Activated CD4-positive, alpha-beta memory T cell treated with anti-CD3 and anti-CD28 coated beads for 36 hours (primary cell): ENCODE measurements at regions not wholly inside any gene's neighbourhood (a gene's known extent, or its start where the extent isn't known, plus 50 kb on each side); places are given as distances from the start of the nearest gene placed in this dataset.

ENCODE experiments used
- CTCF ChIA-PET: fragments of 350-600 bp; sonication (Branson Sonifier 250); formaldehyde crosslinking; loops from one replicate; lab custom pipeline; 2021; ENCODE audit warnings: antibody characterized with exemption, inconsistent platforms; lab: Charles Lee
- POLR2A ChIA-PET: fragments of 350-600 bp; sonication (Branson Sonifier 250); formaldehyde crosslinking; loops from one replicate; lab custom pipeline; 2021; ENCODE audit warnings: antibody characterized with exemption; lab: Charles Lee
- DNase-seq: peaks from one replicate; pipeline ENCODE4 v3.0.0-alpha.2; 2020
- H3K27ac Mint-ChIP-seq: one replicate; pipeline ENCODE4 v1.8.0; 2021; ENCODE audit warnings: mixed read lengths
- H3K27me3 Mint-ChIP-seq: one replicate; pipeline ENCODE4 v1.8.0; 2021; ENCODE audit warnings: mixed read lengths
- H3K36me3 Mint-ChIP-seq: one replicate; pipeline ENCODE4 v1.8.0; 2021; ENCODE audit warnings: mixed read lengths
- H3K4me1 Mint-ChIP-seq: one replicate; pipeline ENCODE4 v1.8.0; 2021; ENCODE audit warnings: low read depth, mixed read lengths
- H3K4me3 Mint-ChIP-seq: one replicate; pipeline ENCODE4 v1.8.0; 2021; ENCODE audit warnings: mild to moderate bottlenecking, mixed read lengths
- H3K9me3 Mint-ChIP-seq: one replicate; pipeline ENCODE4 v1.8.0; 2021; ENCODE audit warnings: mixed read lengths
- intact Hi-C: fragments of 100-400 bp; cut with micrococcal nuclease; formaldehyde crosslinking; loops from one replicate; pipeline ENCODE4 v1.15.1; 2023

- intact Hi-C loops = no loop called here
- Mint-ChIP-seq H3K27me3 (peaks cover 3% of the 10 kb centered on the region), H3K36me3 (no peaks in the 10 kb centered on the region)
Measured at GRCh38 chr1:214895011-214895600, 187.4 kb upstream of the KCNK2 start.

GRCh38 chr1:214896921-214897320, 185.6 kb upstream of the KCNK2 start:
- CTCF ChIA-PET = interaction anchor here (0.8 kb wide), 1 partner anchor 11 kb away, joined by 4 read pairs; no protein-coding TSS in a partner anchor
- Mint-ChIP-seq H3K36me3 (no peaks in the 10 kb centered on the region), H3K4me3 (no peak overlapping the region), H3K4me1 (no peaks in the 10 kb centered on the region), H3K27me3 (peaks cover 3% of the 10 kb centered on the region), H3K27ac (no peak overlapping the region), H3K9me3 (no peaks in the 10 kb centered on the region)
- intact Hi-C loops = no loop called here
- no peak for DNase-seq
- POLR2A ChIA-PET = no interaction called here

More at GRCh38 chr1:214895011-214895600, 187.4 kb upstream of the KCNK2 start:
- ChIA-PET POLR2A (no interaction called here), CTCF (no interaction called here)
- no peak overlapping the region for H3K4me3 Mint-ChIP-seq
- DNase-seq = no peak
- H3K9me3 Mint-ChIP-seq = no peaks in the 10 kb centered on the region
- H3K27ac Mint-ChIP-seq = no peak overlapping the region
- H3K4me1 Mint-ChIP-seq = no peaks in the 10 kb centered on the region

GRCh38 chr1:214897581-214897980, 185.0 kb upstream of the KCNK2 start:
- Mint-ChIP-seq H3K4me1 (no peaks in the 10 kb centered on the region), H3K9me3 (no peaks in the 10 kb centered on the region), H3K4me3 (no peak overlapping the region), H3K27ac (no peak overlapping the region), H3K36me3 (no peaks in the 10 kb centered on the region), H3K27me3 (peaks cover 3% of the 10 kb centered on the region)
- intact Hi-C loops = no loop called here
- ChIA-PET CTCF (no interaction called here), POLR2A (no interaction called here)
- no peak for DNase-seq

GRCh38 chr1:214898161-214898560, 184.4 kb upstream of the KCNK2 start:
- intact Hi-C loops = no loop called here
- no peaks in the 10 kb centered on the region for H3K4me1 Mint-ChIP-seq
- no peak overlapping the region for H3K27ac Mint-ChIP-seq
- ChIA-PET CTCF (no interaction called here), POLR2A (no interaction called here)
- H3K9me3 Mint-ChIP-seq = no peaks in the 10 kb centered on the region
- H3K4me3 Mint-ChIP-seq = no peak overlapping the region
- H3K36me3 Mint-ChIP-seq = no peaks in the 10 kb centered on the region
- DNase-seq = no peak
- H3K27me3 Mint-ChIP-seq = peaks cover 3% of the 10 kb centered on the region

- Mint-ChIP-seq H3K4me3 (no peak overlapping the region), H3K27ac (no peak overlapping the region)
- CTCF ChIA-PET = interaction anchor here (0.6 kb wide), 1 partner anchor 627 kb away, joined by 3 read pairs; no protein-coding TSS in a partner anchor
Measured at GRCh38 chr1:214898718-214899117, 183.8 kb upstream of the KCNK2 start.

GRCh38 chr1:214899908-214900460, 182.6 kb upstream of the KCNK2 start:
- Mint-ChIP-seq H3K4me1 (no peaks in the 10 kb centered on the region), H3K9me3 (no peaks in the 10 kb centered on the region), H3K27me3 (peaks cover 3% of the 10 kb centered on the region), H3K36me3 (no peaks in the 10 kb centered on the region), H3K4me3 (no peak overlapping the region), H3K27ac (no peak overlapping the region)
- no peak for DNase-seq
- CTCF ChIA-PET = no interaction called here
- intact Hi-C loops = no loop called here
- POLR2A ChIA-PET = no interaction called here

More at GRCh38 chr1:214898718-214899117, 183.8 kb upstream of the KCNK2 start:
- intact Hi-C loops = no loop called here
- Mint-ChIP-seq H3K27me3 (peaks cover 3% of the 10 kb centered on the region), H3K36me3 (no peaks in the 10 kb centered on the region), H3K4me1 (no peaks in the 10 kb centered on the region), H3K9me3 (no peaks in the 10 kb centered on the region)
- no peak for DNase-seq
- POLR2A ChIA-PET = no interaction called here

- H3K4me3 Mint-ChIP-seq = no peak overlapping the region
- intact Hi-C loops = no loop called here
- H3K27ac Mint-ChIP-seq = no peak overlapping the region
- peaks cover 3% of the 10 kb centered on the region for H3K27me3 Mint-ChIP-seq
- DNase-seq = no peak
- no peaks in the 10 kb centered on the region for H3K4me1 Mint-ChIP-seq
- ChIA-PET CTCF (no interaction called here), POLR2A (no interaction called here)
- no peaks in the 10 kb centered on the region for H3K36me3 Mint-ChIP-seq
- H3K9me3 Mint-ChIP-seq = no peaks in the 10 kb centered on the region
Measured at GRCh38 chr1:214900590-214900989, 181.9 kb upstream of the KCNK2 start.

GRCh38 chr1:214901718-214902117, 180.8 kb upstream of the KCNK2 start:
- no peaks in the 10 kb centered on the region for H3K9me3 Mint-ChIP-seq
- no peaks in the 10 kb centered on the region for H3K36me3 Mint-ChIP-seq
- no peaks in the 10 kb centered on the region for H3K4me1 Mint-ChIP-seq
- no peak overlapping the region for H3K27ac Mint-ChIP-seq
- intact Hi-C loops = no loop called here
- ChIA-PET POLR2A (no interaction called here), CTCF (no interaction called here)
- H3K4me3 Mint-ChIP-seq = no peak overlapping the region
- H3K27me3 Mint-ChIP-seq = no peaks in the 10 kb centered on the region
- DNase-seq = no peak

- Mint-ChIP-seq H3K4me3 (no peak overlapping the region), H3K4me1 (no peaks in the 10 kb centered on the region), H3K27ac (no peak overlapping the region), H3K36me3 (no peaks in the 10 kb centered on the region), H3K27me3 (no peaks in the 10 kb centered on the region), H3K9me3 (no peaks in the 10 kb centered on the region)
- no peak for DNase-seq
- ChIA-PET POLR2A (no interaction called here), CTCF (no interaction called here)
- intact Hi-C loops = no loop called here
Measured at GRCh38 chr1:214902636-214903320, 179.8 kb upstream of the KCNK2 start.

GRCh38 chr1:214912127-214912526, 170.4 kb upstream of the KCNK2 start:
- intact Hi-C loops = no loop called here
- ChIA-PET POLR2A (no interaction called here), CTCF (no interaction called here)
- Mint-ChIP-seq H3K4me3 (no peak overlapping the region), H3K9me3 (no peaks in the 10 kb centered on the region), H3K27ac (no peak overlapping the region), H3K36me3 (no peaks in the 10 kb centered on the region), H3K27me3 (peaks cover 2% of the 10 kb centered on the region), H3K4me1 (no peaks in the 10 kb centered on the region)
- no peak for DNase-seq

GRCh38 chr1:214913966-214914365, 168.6 kb upstream of the KCNK2 start:
- intact Hi-C loops = no loop called here
- CTCF ChIA-PET = no interaction called here
- POLR2A ChIA-PET = no interaction called here

GRCh38 chr1:214917081-214917635, 165.4 kb upstream of the KCNK2 start:
- intact Hi-C loops = no loop called here

More at GRCh38 chr1:214913966-214914365, 168.6 kb upstream of the KCNK2 start:
- Mint-ChIP-seq H3K27me3 (peaks cover 2% of the 10 kb centered on the region), H3K9me3 (no peaks in the 10 kb centered on the region), H3K27ac (no peak overlapping the region), H3K36me3 (no peaks in the 10 kb centered on the region), H3K4me3 (no peak overlapping the region), H3K4me1 (no peaks in the 10 kb centered on the region)
- DNase-seq = no peak

More at GRCh38 chr1:214917081-214917635, 165.4 kb upstream of the KCNK2 start:
- Mint-ChIP-seq H3K27ac (no peak overlapping the region), H3K36me3 (no peaks in the 10 kb centered on the region), H3K27me3 (peaks cover 1% of the 10 kb centered on the region), H3K4me3 (no peak overlapping the region), H3K9me3 (no peaks in the 10 kb centered on the region), H3K4me1 (no peaks in the 10 kb centered on the region)
- POLR2A ChIA-PET = no interaction called here
- no peak for DNase-seq
- CTCF ChIA-PET = no interaction called here
